HG03469 (cell line): ENCODE measurements at regions not wholly inside any gene's neighbourhood (a gene's known extent, or its start where the extent isn't known, plus 50 kb on each side); places are given as distances from the start of the nearest gene placed in this dataset.

Source experiments
- ATAC-seq: cut with Tn5 transposase; IDR thresholded peaks from one replicate; pipeline ENCODE4 v1.9.1; 2021; ENCODE audit warnings: mild to moderate bottlenecking, moderate library complexity, moderate number of reproducible peaks; ENCODE audit not compliant: unreplicated experiment

DNA sequence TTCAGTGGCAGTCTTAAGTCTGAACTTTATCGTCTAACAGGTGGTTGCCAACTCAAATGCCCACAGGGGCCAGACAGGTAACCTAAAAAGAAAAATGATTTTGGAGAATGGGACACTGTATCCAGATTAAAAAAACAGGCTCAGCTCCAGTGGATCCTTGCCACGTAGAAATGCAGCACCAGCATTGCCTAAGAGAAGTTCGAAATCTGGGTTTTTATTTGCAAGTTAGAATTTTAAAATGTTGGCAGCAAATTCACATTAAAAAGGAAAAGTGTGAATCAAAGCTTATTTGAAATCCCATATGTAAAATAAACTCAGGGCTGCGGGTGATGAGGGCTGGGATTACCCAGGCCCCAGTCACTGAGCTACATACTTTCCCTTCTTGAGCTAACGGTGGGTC, 408.5 kb upstream of the SUCLG2 start:
- no peak for ATAC-seq

- ATAC-seq = no peak
Measured at GRCh38 chr3:68060910-68061309, 406.5 kb upstream of the SUCLG2 start.

DNA sequence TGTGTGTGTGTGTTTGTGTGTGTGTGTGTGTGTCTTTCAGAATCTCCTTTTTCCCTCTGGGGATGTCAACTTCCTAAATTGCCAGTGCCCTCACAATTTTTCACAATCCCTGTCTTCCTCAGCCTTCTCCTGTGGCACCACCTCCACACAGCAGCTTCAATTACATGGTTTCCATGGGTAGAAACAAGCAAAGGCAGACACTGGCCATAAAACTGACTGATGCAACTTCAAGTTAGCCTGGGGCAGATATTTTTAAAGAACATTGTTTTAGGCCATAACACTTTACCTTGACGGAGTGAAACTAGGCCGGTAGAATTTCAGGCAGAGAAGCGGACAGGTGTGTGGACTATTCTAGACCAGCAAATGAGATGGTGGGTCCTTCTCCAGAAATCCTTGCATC, 405.8 kb upstream of the SUCLG2 start:
- no peak for ATAC-seq

- ATAC-seq = no peak
Measured at GRCh38 chr3:68059628-68060152, 405.3 kb upstream of the SUCLG2 start.

DNA sequence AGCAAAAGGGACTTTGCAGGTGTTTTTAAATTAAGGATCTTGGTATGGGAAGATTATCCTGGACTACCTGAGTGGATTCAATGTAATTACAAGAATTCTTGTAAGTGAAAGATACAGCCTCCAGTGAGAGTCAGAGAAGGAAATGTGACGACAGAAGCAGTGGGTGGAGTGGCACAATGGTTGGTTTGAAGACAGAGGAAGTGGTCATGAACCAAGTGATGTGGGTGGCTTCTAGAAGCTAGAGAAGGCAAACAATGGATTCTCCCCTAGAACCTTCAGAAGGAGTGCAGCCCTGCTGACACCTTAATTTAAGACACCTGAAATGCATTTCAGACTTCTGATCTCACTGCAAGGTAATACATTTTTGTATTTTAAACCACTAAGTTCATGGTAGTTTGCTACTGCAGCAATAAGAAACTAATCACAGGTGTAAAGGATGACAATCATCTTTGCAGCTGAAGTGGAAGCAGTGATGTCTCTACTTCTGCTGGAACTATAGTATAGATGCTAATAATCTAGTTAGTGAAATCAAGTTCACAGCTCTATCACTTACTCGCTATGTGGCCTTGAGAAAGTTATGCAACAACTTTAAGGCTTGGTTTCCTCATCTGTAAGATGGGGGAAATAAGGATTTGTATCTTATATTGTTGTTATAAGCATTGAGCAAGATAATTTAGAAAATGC, 403.4 kb upstream of the SUCLG2 start:
- ATAC-seq = no peak

GRCh38 chr3:68056556-68056955, 402.1 kb upstream of the SUCLG2 start:
- ATAC-seq = no peak

- ATAC-seq = no peak
Measured at GRCh38 chr3:68055215-68055614, 400.8 kb upstream of the SUCLG2 start.

- no peak for ATAC-seq
Measured at GRCh38 chr3:68049776-68050175, 395.4 kb upstream of the SUCLG2 start.

DNA sequence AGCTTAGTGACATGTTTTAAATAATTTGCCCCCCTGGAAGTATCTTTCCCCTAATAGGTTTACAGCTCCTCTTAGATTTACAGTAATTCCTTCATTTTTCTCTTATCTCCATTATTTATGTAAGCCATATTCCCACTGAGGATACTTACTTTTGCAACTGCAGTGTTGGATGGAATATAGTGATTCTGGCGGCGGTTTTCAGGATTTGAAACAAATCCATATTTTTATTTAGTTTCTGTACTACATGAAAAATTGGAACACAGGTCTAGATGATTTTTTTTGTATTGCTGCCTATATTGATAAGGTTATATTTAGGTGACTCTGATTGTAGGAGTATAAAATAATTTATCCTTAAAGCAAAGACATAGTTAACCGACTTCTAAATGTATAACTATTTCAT, 391.6 kb upstream of the SUCLG2 start:
- ATAC-seq = no peak

- ATAC-seq = no peak
Measured at GRCh38 chr3:68033867-68034266, 379.5 kb upstream of the SUCLG2 start.

GRCh38 chr3:68032209-68032608, 377.8 kb upstream of the SUCLG2 start:
- no peak for ATAC-seq

- no peak for ATAC-seq
Measured at GRCh38 chr3:68025189-68025588, 370.8 kb upstream of the SUCLG2 start.

GRCh38 chr3:68019876-68020275, 365.5 kb upstream of the SUCLG2 start:
- ATAC-seq = no peak

- no peak for ATAC-seq
Measured at GRCh38 chr3:68018275-68018674, 363.9 kb upstream of the SUCLG2 start.

DNA sequence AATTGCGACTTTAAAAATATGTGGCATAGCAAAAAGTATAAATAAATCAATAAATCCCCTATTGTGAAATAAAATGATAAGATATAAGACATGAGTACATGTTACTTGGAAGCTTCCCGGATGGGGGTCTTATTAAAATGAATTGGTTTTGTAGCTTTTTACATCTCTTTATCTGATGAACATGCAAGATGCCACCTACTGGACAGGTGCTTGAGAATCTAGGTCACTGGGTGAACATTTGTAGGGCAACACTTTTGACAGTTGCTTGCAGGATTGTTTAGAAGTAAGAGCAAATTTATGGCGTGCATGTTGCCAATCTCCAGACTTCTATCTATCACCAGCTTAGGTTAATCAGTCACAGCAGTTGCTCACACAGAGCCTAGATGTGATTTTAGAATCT, 362.7 kb upstream of the SUCLG2 start:
- no peak for ATAC-seq

DNA sequence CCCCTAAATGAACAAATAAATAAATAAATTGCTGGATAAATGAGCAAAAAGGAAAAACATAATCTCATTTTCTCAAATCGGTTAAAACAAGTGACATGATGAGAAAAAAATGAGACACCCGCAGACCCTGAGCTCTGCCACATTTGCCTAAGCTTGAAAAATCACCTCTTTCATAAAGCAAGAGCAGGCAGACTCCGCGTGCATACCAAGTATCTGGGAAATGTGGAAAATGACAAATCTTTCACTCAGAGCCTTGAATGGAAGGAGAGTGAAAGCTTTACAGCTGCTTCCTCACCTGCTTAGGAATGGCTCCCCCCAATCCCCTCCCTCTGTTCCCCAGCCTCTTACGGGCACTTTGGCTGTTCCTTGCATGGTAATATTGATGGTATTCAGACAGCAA, 355.5 kb upstream of the SUCLG2 start:
- ATAC-seq = no peak

DNA sequence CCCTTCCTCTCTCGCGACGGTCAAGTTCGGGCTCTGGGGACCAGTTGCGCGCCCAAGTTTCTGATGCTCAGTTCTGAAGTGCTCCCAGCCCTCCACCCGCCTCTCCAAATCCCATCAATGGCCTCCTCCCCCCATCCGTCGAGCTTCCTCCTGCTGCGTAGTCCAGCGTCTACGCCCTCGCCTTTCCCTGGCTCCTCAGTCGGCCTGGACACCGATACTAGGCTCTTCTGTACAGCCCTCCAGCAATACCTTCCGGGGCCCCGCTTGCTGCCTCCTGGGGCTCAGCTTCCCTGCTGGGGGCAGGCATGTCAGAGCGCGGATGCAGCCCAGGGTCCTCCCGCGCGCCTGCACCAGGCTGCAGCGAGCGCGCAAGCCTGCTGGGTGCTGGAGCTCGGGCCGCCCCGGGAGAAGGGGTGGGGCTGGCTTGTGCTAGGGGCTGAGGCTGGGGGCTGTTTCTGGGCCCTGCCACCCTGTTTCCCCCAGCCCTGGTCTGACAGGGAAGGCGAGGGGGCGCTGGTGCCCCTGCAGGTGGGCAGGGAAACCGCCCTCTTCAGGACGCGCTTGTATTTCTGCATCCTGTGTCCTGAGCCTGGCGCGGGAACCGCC, 353.3 kb upstream of the SUCLG2 start:
- no peak for ATAC-seq

DNA sequence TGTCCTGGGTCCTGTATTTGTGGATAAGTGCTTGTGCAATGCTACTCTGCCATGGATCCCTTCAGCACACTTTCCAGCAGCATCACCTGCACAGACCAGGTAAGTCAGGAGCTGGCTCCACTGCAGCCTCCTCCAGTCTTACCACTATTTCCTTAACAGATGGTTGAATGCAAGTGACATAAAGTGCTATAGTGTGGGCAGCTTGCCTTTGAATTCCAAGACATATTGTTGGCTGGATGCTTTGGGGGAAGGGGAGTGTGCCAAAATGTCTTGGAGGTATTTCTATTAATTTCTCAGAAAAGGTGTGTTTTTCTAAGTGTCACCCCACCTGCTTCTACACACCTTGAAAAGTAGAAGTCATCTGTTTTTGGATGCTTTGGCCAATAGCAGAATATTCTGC, 352.2 kb upstream of the SUCLG2 start:
- no peak for ATAC-seq

GRCh38 chr3:68004091-68004490, 349.7 kb upstream of the SUCLG2 start:
- ATAC-seq = no peak

- no peak for ATAC-seq
Measured at GRCh38 chr3:67998281-67998680, 343.9 kb upstream of the SUCLG2 start.

DNA sequence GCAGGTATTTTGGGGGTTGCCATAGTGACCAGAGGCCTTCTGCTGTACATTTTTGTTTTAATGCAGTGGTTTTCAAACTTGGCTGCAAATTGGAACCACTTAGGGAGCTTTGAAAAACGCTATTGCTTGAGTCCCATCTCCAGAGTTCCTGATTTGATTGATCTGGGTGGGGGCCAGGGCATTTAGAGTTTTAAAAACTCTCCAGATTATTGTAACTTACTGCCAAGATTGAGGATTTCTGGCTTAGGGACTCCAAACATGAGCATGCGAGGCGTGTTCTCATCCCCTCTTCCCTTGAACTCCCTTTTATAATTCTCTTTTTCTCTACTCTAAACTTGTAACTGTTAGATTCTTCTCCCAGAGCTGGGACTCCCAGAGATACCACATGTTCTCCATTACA, 340.8 kb upstream of the SUCLG2 start:
- no peak for ATAC-seq

DNA sequence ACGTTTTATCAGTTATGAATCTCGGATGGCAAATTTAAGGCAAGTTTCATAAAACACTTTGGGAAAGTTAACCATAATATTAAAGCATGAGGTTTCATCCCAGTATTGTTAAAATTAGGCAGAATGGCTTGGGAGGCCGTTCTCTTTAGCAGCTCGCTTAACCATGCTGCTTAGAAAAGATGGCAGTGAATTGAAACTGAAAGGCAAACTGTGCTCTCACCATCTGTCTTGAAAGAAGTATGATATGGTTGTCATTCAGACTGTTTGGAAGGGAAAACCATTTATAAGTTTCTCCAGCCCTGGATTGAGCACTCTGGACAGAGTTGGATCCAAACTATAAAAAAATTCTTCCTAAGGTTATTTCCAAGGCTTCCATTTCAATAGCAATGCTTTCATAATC, 332.3 kb upstream of the SUCLG2 start:
- ATAC-seq = no peak

DNA sequence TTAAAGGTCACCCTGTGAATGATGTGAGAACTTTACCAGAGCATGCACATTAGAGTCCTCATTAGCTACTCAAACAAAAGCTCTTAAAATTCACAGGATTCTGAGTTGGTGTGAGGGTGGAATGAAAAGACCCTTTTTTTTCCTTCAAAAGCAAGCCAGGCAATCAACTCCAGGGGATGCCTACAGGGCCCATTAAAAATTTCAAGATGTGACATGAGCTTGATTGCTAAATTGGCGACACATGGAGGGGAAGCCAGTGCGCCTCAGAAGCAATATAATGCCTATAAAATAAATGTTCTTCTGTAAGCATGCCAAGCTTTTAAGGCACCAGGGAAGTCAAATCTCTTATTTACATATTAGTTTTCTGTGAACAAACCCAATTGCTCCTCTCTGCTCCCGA, 328.8 kb upstream of the SUCLG2 start:
- ATAC-seq = no peak
